ENCODE measurements at regions not wholly inside any gene's neighbourhood (a gene's known extent, or its start where the extent isn't known, plus 50 kb on each side); places are given as distances from the start of the nearest gene placed in this dataset.

DNA sequence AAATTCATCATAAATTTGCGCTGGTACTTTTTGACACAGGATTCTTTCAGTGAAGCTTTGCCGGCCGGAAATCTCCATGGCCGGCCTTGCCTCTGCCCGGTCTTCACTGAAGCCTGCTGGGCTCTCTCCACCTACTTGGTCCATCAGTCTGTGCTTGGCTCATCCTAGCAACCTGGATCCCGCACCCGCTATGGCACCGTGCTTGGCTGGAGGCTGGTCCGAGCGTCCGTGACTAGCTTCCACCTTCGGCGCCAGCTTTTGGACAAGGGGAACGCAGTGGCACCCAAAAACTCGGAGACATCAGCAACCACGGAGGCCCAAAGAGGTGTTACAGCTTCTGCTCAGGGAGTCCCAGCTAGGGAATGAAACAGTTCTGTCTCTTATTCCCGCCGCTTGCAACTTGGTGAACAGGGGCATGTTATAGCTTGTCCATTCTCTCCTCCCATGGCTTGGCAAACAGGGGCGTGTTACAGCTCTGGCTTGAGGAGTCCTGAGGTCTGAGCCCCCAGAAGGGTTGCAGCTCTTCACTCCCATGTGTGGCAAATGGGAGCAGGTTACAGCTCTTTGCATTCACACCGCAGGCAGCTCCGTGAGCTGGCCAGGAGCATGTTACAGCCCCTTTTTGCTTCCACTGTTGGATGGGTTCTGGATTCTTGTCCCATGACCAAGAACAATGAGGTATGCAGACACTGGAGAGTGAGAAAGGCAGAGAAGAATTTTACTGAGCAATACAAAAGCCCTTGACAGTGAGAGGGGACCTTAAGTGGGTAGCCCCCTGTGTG lies 204.2 kb downstream of the DIPK2A start:
- H3K36me3 ChIP-seq (ENCODE audit: control insufficient read depth in 1 of 2, insufficient read depth in 2 of 2, low read length in 2 of 2) = no peaks in the 10 kb centered on the region
- H3K9me3 ChIP-seq (ENCODE audit: control insufficient read depth in 1 of 2, low read length in 2 of 2) = peaks cover 0 to 3% of the 10 kb centered on the region in 2 donors
- H3K27me3 ChIP-seq (ENCODE audit: low read depth, low read length) = no peaks in the 10 kb centered on the region
- no peak overlapping the region for H3K27ac ChIP-seq (ENCODE audit: low read length)
- no peaks in the 10 kb centered on the region for H3K4me1 ChIP-seq (ENCODE audit: control insufficient read depth in 1 of 2, insufficient read depth in 2 of 2, low read length in 2 of 2)
- H3K4me3 ChIP-seq (ENCODE audit: low read depth in 1 of 2, low read length in 2 of 2) = no peak overlapping the region

GRCh38 chr3:144177649-144178048 lies 206.0 kb downstream of the DIPK2A start:
- H3K4me3 ChIP-seq (ENCODE audit: low read depth in 1 of 2, low read length in 2 of 2) = no peak overlapping the region
- no peaks in the 10 kb centered on the region for H3K27me3 ChIP-seq (ENCODE audit: low read depth, low read length)

GRCh38 chr3:144178607-144179006 lies 207.0 kb downstream of the DIPK2A start:
- Histone ChIP-seq H3K9me3 (ENCODE audit: control insufficient read depth in 1 of 2, low read length in 2 of 2) (peaks cover 0 to 3% of the 10 kb centered on the region in 2 donors), H3K27ac (ENCODE audit: low read length) (no peak overlapping the region), H3K4me1 (ENCODE audit: control insufficient read depth in 1 of 2, insufficient read depth in 2 of 2, low read length in 2 of 2) (no peaks in the 10 kb centered on the region), H3K4me3 (ENCODE audit: low read depth in 1 of 2, low read length in 2 of 2) (no peak overlapping the region), H3K27me3 (ENCODE audit: low read depth, low read length) (no peaks in the 10 kb centered on the region), H3K36me3 (ENCODE audit: control insufficient read depth in 1 of 2, insufficient read depth in 2 of 2, low read length in 2 of 2) (no peaks in the 10 kb centered on the region)

More at GRCh38 chr3:144177649-144178048, 206.0 kb downstream of the DIPK2A start:
- Histone ChIP-seq H3K36me3 (ENCODE audit: control insufficient read depth in 1 of 2, insufficient read depth in 2 of 2, low read length in 2 of 2) (no peaks in the 10 kb centered on the region), H3K4me1 (ENCODE audit: control insufficient read depth in 1 of 2, insufficient read depth in 2 of 2, low read length in 2 of 2) (no peaks in the 10 kb centered on the region), H3K27ac (ENCODE audit: low read length) (no peak overlapping the region), H3K9me3 (ENCODE audit: control insufficient read depth in 1 of 2, low read length in 2 of 2) (peaks cover 0 to 3% of the 10 kb centered on the region in 2 donors)

- H3K9me3 ChIP-seq (ENCODE audit: control insufficient read depth in 1 of 2, low read length in 2 of 2) = peaks cover 0 to 5% of the 10 kb centered on the region in 2 donors
- no peak overlapping the region for H3K4me3 ChIP-seq (ENCODE audit: low read depth in 1 of 2, low read length in 2 of 2)
- H3K36me3 ChIP-seq (ENCODE audit: control insufficient read depth in 1 of 2, insufficient read depth in 2 of 2, low read length in 2 of 2) = no peaks in the 10 kb centered on the region
- H3K27ac ChIP-seq (ENCODE audit: low read length) = no peak overlapping the region
- no peaks in the 10 kb centered on the region for H3K4me1 ChIP-seq (ENCODE audit: control insufficient read depth in 1 of 2, insufficient read depth in 2 of 2, low read length in 2 of 2)
- H3K27me3 ChIP-seq (ENCODE audit: low read depth, low read length) = no peaks in the 10 kb centered on the region
These were observed 209.4 kb downstream of the DIPK2A start for GRCh38 chr3:144181062-144181461.

DNA sequence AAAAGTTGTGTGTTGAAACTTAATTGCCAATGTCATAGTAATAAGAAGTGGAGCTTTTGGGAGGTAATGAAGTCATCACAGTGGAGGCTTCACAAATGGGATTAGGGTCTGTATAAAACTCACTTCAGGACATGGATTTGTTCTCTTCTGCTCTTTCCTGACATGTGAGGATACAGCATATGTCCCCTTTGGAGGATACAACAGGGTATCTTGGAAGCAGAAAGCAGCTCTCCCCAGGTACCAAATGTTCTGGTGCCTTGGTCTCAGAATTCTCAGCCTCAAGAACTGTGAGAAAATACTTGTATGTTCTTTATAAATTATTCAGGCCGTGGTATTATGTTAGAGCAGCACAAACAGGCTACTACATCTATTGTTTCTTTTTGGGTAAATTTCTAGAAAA lies 210.9 kb downstream of the DIPK2A start:
- Histone ChIP-seq H3K27ac (ENCODE audit: low read length) (no peak overlapping the region), H3K9me3 (ENCODE audit: control insufficient read depth in 1 of 2, low read length in 2 of 2) (peaks cover 0 to 5% of the 10 kb centered on the region in 2 donors), H3K4me3 (ENCODE audit: low read depth in 1 of 2, low read length in 2 of 2) (no peak overlapping the region), H3K27me3 (ENCODE audit: low read depth, low read length) (no peaks in the 10 kb centered on the region), H3K4me1 (ENCODE audit: control insufficient read depth in 1 of 2, insufficient read depth in 2 of 2, low read length in 2 of 2) (no peaks in the 10 kb centered on the region), H3K36me3 (ENCODE audit: control insufficient read depth in 1 of 2, insufficient read depth in 2 of 2, low read length in 2 of 2) (no peaks in the 10 kb centered on the region)

- H3K36me3 ChIP-seq (ENCODE audit: control insufficient read depth in 1 of 2, insufficient read depth in 2 of 2, low read length in 2 of 2) = no peaks in the 10 kb centered on the region
- no peak overlapping the region for H3K27ac ChIP-seq (ENCODE audit: low read length)
- H3K9me3 ChIP-seq (ENCODE audit: control insufficient read depth in 1 of 2, low read length in 2 of 2) = peaks cover 0 to 5% of the 10 kb centered on the region in 2 donors
- no peaks in the 10 kb centered on the region for H3K4me1 ChIP-seq (ENCODE audit: control insufficient read depth in 1 of 2, insufficient read depth in 2 of 2, low read length in 2 of 2)
- H3K4me3 ChIP-seq (ENCODE audit: low read depth in 1 of 2, low read length in 2 of 2) = no peak overlapping the region
- H3K27me3 ChIP-seq (ENCODE audit: low read depth, low read length) = no peaks in the 10 kb centered on the region
These were observed 213.7 kb downstream of the DIPK2A start for GRCh38 chr3:144185276-144185675.

- H3K9me3 ChIP-seq (ENCODE audit: control insufficient read depth in 1 of 2, low read length in 2 of 2) = peaks cover 0 to 7% of the 10 kb centered on the region in 2 donors
- no peaks in the 10 kb centered on the region for H3K4me1 ChIP-seq (ENCODE audit: control insufficient read depth in 1 of 2, insufficient read depth in 2 of 2, low read length in 2 of 2)
- no peak overlapping the region for H3K27ac ChIP-seq (ENCODE audit: low read length)
- no peaks in the 10 kb centered on the region for H3K36me3 ChIP-seq (ENCODE audit: control insufficient read depth in 1 of 2, insufficient read depth in 2 of 2, low read length in 2 of 2)
- no peak overlapping the region for H3K4me3 ChIP-seq (ENCODE audit: low read depth in 1 of 2, low read length in 2 of 2)
- no peaks in the 10 kb centered on the region for H3K27me3 ChIP-seq (ENCODE audit: low read depth, low read length)
These were observed 216.0 kb downstream of the DIPK2A start for GRCh38 chr3:144187531-144188210.

DNA sequence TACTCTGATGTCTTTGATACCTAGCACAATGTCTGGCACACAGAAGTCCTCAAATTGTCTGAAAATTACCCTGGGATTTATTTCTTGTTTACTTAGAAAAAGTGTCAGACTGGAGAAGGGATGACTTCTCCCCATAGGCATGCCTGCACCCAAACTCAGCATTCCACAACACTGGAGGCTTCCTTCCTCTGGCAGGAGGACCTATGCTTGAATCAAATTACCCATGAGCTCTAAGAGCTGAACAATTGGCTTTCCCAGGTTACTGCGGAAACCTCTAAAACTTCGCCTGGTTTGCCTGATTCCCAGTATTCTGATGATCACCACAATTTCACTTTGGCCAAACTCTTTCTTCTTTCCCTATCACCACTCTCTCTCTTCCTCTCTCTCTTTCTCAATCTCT lies 217.4 kb downstream of the DIPK2A start:
- H3K4me3 ChIP-seq (ENCODE audit: low read depth in 1 of 2, low read length in 2 of 2) = no peak overlapping the region
- H3K27ac ChIP-seq (ENCODE audit: low read length) = no peak overlapping the region
- H3K9me3 ChIP-seq (ENCODE audit: control insufficient read depth in 1 of 2, low read length in 2 of 2) = peaks cover 0 to 7% of the 10 kb centered on the region in 2 donors
- H3K4me1 ChIP-seq (ENCODE audit: control insufficient read depth in 1 of 2, insufficient read depth in 2 of 2, low read length in 2 of 2) = no peaks in the 10 kb centered on the region
- H3K36me3 ChIP-seq (ENCODE audit: control insufficient read depth in 1 of 2, insufficient read depth in 2 of 2, low read length in 2 of 2) = no peaks in the 10 kb centered on the region
- no peaks in the 10 kb centered on the region for H3K27me3 ChIP-seq (ENCODE audit: low read depth, low read length)

GRCh38 chr3:144197116-144197515 lies 225.5 kb downstream of the DIPK2A start:
- Histone ChIP-seq H3K4me1 (ENCODE audit: control insufficient read depth in 1 of 2, insufficient read depth in 2 of 2, low read length in 2 of 2) (no peaks in the 10 kb centered on the region), H3K4me3 (ENCODE audit: low read depth in 1 of 2, low read length in 2 of 2) (no peak overlapping the region), H3K36me3 (ENCODE audit: control insufficient read depth in 1 of 2, insufficient read depth in 2 of 2, low read length in 2 of 2) (no peaks in the 10 kb centered on the region), H3K9me3 (ENCODE audit: control insufficient read depth in 1 of 2, low read length in 2 of 2) (peaks cover 0 to 9% of the 10 kb centered on the region in 2 donors), H3K27me3 (ENCODE audit: low read depth, low read length) (no peaks in the 10 kb centered on the region), H3K27ac (ENCODE audit: low read length) (no peak overlapping the region)

DNA sequence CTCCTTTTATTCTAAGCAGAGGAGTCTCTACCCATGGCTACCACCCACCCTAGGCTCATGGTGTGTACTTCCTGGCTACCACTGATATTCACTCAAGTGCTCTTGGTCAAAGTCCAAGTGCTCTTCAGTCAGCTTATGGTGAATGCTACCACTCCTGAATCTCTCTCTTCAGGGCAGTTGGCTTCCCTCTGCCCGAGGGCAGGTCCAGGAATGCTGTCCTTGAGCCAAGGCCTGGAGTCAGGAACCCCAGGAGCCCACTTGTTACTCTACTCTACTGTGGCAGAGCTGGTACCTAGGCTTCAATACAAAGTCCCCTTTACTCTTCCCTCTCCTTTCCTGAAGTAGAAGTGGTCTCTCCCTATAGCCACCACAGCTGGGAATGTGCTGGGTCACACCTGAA lies 226.0 kb downstream of the DIPK2A start:
- Histone ChIP-seq H3K27ac (ENCODE audit: low read length) (no peak overlapping the region), H3K27me3 (ENCODE audit: low read depth, low read length) (no peaks in the 10 kb centered on the region), H3K36me3 (ENCODE audit: control insufficient read depth in 1 of 2, insufficient read depth in 2 of 2, low read length in 2 of 2) (no peaks in the 10 kb centered on the region), H3K4me3 (ENCODE audit: low read depth in 1 of 2, low read length in 2 of 2) (no peak overlapping the region), H3K9me3 (ENCODE audit: control insufficient read depth in 1 of 2, low read length in 2 of 2) (peaks cover 0 to 8% of the 10 kb centered on the region in 2 donors), H3K4me1 (ENCODE audit: control insufficient read depth in 1 of 2, insufficient read depth in 2 of 2, low read length in 2 of 2) (no peaks in the 10 kb centered on the region)

DNA sequence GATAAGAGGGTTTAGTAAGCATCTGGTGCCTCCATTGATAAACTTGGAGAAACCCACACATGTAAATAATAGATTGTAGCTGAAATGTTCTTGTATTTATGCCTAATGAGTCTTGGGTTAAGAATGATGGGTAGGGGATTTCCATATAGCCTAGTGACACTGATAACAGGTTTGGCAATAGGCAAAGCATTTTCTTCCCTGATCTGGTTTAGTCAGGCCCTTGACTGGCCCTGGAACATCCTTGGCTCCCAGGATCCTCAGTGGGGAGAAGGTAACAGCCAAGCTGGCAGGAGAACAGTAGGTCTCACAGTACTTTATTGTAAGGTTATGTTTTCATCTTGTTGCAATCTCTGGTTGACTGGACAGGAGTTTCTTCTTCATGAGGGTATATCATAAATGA lies 228.4 kb downstream of the DIPK2A start:
- H3K36me3 ChIP-seq (ENCODE audit: control insufficient read depth in 1 of 2, insufficient read depth in 2 of 2, low read length in 2 of 2) = no peaks in the 10 kb centered on the region
- no peaks in the 10 kb centered on the region for H3K27me3 ChIP-seq (ENCODE audit: low read depth, low read length)
- H3K27ac ChIP-seq (ENCODE audit: low read length) = no peak overlapping the region
- peaks cover 0 to 1% of the 10 kb centered on the region in 2 donors for H3K9me3 ChIP-seq (ENCODE audit: control insufficient read depth in 1 of 2, low read length in 2 of 2)
- no peak overlapping the region for H3K4me3 ChIP-seq (ENCODE audit: low read depth in 1 of 2, low read length in 2 of 2)
- no peaks in the 10 kb centered on the region for H3K4me1 ChIP-seq (ENCODE audit: control insufficient read depth in 1 of 2, insufficient read depth in 2 of 2, low read length in 2 of 2)

Data from muscle layer of duodenum (tissue), 2 donors.